GM20000 (cell line): ENCODE measurements at regions not wholly inside any gene's neighbourhood (a gene's known extent, or its start where the extent isn't known, plus 50 kb on each side); places are given as distances from the start of the nearest gene placed in this dataset.
"Not testable (repeated sequence)": the region's sequence is repeated elsewhere in the genome, so short reads cannot be mapped to it uniquely, and the experiment has no call there.

Experiments used
- DNase-seq: peaks from one replicate; pipeline ENCODE4 v3.0.0; 2012; ENCODE audit warnings: low spot score
- CTCF ChIP-seq: IDR thresholded peaks from 2 replicates; pipeline ENCODE4 v1.5.1; 2012; ENCODE audit warnings: mild to moderate bottlenecking, control low read depth; ENCODE audit errors: extremely low read depth, missing control alignments

DNA sequence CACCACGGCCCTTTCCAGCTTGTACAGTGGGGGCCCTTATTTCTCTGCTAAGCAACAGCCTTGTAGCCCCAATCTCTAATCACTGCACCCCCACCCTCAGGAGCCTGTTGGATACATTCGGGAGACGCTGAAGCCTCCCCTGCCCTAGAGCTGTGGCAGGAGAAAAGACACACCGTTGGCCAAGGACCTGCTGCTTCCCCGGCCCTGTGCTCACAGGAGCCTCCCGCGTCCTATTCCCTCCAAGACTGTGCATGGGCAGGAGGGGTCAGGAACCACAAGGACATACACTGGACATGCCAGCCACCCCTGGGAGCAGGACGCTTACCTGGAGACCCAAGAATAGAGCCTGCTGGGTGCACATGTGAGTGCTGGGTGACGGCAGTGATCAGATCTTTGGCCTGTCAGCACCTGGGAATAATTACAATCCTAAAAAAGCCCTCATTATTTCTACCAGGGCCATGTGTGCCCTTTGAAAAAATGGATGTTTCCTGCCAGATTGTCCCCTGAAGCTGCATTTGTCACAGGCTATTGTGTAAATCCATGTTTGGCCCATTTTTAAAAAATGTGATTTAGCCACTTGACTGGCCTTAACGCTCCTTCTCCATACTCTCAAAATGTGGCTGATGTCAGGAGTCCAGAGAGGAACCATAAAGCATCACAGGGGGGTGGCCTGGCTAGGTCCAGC is 590.6 kb downstream of the MATN1 start:
- TF ChIP-seq CTCF = no peak
- DNase-seq = no peak

DNA sequence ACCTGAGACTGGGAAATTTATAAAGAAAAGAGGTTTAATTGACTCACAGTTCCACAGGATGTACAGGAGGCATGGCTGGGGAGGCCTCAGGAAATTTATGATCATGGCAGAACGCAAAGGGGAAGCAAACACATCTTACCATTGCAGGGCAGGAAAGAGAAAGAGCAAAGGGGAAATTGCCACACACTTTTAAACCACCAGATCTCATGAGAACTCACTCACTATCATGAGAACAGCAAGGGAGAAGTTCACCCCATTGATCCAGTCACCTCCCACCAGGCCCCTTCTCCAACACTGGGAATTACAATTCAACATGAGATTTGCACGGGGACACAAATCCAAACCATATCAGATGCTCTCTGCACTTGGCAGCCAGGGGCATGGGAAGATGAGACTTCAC is 592.8 kb downstream of the MATN1 start:
- not testable (repeated sequence) for DNase-seq

GRCh38 chr1:30130099-30130498 is 593.3 kb downstream of the MATN1 start:
- TF ChIP-seq CTCF = no peak
- no peak for DNase-seq

DNA sequence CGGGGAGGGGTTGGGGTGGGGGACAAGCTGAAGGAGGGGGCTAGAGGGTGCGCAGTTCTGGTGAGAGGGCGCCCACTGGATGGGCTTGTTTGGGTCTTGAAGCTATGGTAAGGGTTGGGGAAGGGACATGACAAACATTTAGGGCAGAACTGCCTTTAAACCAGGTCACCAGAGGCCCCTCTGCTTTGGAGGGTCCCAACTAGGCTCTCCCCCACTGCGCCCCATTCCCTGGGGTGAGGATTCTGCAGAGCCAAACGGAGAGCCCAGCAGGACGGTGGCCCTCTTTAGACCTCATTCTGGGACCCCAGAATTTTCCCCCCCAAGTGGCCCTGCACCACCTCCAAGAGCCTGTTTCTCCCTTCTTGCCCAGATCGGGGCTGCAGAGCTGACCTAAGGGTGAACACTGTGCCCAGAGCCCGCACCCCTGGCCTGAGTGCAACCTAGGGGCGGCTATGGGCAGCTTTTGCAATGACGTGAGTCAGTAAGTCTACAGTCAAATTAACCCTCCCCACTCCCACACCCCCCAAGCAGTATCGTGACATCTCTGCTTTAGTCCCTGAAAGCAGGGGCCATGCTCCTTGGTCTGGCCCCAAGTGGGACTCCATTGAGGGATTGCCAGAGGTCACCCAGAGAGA is 593.8 kb downstream of the MATN1 start:
- no peak for DNase-seq
- TF ChIP-seq CTCF = no peak

GRCh38 chr1:30129001-30129408 is 594.4 kb downstream of the MATN1 start:
- TF ChIP-seq CTCF = no peak
- DNase-seq = no peak

DNA sequence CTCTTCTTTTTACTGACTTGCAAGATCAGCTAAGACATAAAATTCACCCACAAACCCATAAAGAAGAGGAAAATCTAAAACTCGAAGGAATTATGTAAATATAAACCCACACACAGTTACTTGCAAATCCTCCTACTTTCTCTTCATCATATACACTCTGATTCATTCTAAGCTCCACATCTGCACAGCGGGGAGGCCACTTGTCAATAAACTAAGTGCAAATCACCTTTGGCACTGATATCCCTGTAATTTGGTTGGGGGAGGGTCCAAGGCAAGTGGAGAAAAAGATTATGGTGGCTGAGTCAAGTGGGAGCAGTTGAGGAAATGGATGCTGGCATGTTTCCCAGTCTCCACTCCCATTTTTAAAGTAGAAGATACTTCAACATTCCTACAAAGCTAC is 596.5 kb downstream of the MATN1 start:
- no peak for TF ChIP-seq CTCF
- no peak for DNase-seq

DNA sequence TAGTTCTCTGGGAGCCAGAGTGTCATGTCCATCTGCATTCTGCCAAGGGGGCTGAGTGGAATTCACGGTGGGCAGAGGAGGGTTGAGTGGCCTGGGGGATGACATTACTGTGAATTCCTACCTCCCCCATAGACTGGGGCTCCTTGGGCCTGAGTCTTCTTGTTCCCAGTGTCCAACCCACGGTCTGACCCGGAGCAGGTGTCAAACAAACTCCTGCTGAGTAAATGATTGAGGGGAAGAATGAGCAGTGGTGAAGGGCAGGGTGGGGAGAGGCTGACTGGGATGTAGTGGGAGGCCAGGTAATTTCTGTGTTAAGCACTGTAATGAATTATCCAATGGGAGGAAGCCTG is 597.6 kb downstream of the MATN1 start:
- no peak for DNase-seq
- no peak for TF ChIP-seq CTCF
